A673 (cell line): ENCODE measurements at regions not wholly inside any gene's neighbourhood (a gene's known extent, or its start where the extent isn't known, plus 50 kb on each side); places are given as distances from the start of the nearest gene placed in this dataset.
"Not testable (repeated sequence)": the region's sequence is repeated elsewhere in the genome, so short reads cannot be mapped to it uniquely, and the experiment has no call there.

Experiments used
- BruUV-seq: library from RNA; stranded (reverse); fragments of 400-500 nt; replicated peaks from 2 replicates; lab custom pipeline; 2021; lab: Mats Ljungman, UMichigan
- CTCF ChIA-PET: fragments of 300-600 bp; sonication (Branson Sonifier 250); formaldehyde crosslinking; loops from one replicate; lab custom pipeline; 2022; ENCODE audit warnings: antibody characterized with exemption; lab: Charles Lee
- POLR2A ChIA-PET: fragments of 300-600 bp; sonication (Branson Sonifier 250); formaldehyde crosslinking; loops from one replicate; lab custom pipeline; 2022; ENCODE audit warnings: antibody characterized with exemption; ENCODE audit not compliant: low non-redundant PET; lab: Charles Lee
- DNase-seq: peaks from one replicate; pipeline ENCODE4 v3.0.0-alpha.2; 2015; ENCODE audit warnings: low spot score
- H3K27ac ChIP-seq: fragments of 200-600 bp; sonication (generic); 2 replicates; pipeline ENCODE4 v1.5.1; 2016; ENCODE audit warnings: mixed run types, low read depth, mild to moderate bottlenecking, mixed read lengths, antibody characterized with exemption, low read length; ENCODE audit not compliant: poor library complexity, severe bottlenecking
- H3K27me3 ChIP-seq: fragments of 200-600 bp; sonication (generic); replicated peaks from 2 replicates; pipeline ENCODE4 v1.6.1; 2017; ENCODE audit warnings: mixed run types, low read depth, mild to moderate bottlenecking, mixed read lengths, antibody characterized with exemption, low read length; ENCODE audit not compliant: insufficient read depth, poor library complexity
- H3K36me3 ChIP-seq: fragments of 200-600 bp; sonication (generic); 2 replicates; pipeline ENCODE4 v1.6.1; 2016; ENCODE audit warnings: mixed run types, mild to moderate bottlenecking, mixed read lengths, antibody characterized with exemption, low read length; ENCODE audit not compliant: insufficient read depth, poor library complexity, severe bottlenecking
- H3K4me1 ChIP-seq: fragments of 200-600 bp; sonication (generic); 2 replicates; pipeline ENCODE4 v1.6.1; 2017; ENCODE audit warnings: mixed run types, mild to moderate bottlenecking, mixed read lengths, antibody characterized with exemption, low read length; ENCODE audit not compliant: insufficient read depth, poor library complexity, severe bottlenecking
- H3K4me3 ChIP-seq: fragments of 200-600 bp; sonication (generic); 2 replicates; pipeline ENCODE4 v1.5.1; 2016; ENCODE audit warnings: low read depth, mixed run types, mild to moderate bottlenecking, mixed read lengths, low read length; ENCODE audit not compliant: poor library complexity, severe bottlenecking
- H3K9me3 ChIP-seq: fragments of 200-600 bp; sonication (generic); 2 replicates; pipeline ENCODE4 v1.6.1; 2016; ENCODE audit warnings: mixed run types, low read depth, mild to moderate bottlenecking, mixed read lengths, antibody characterized with exemption, low read length; ENCODE audit not compliant: poor library complexity, severe bottlenecking
- CTCF ChIP-seq: fragments of 300-800, 200-600 bp; sonication (generic); conservative IDR thresholded peaks from 2 replicates; pipeline ENCODE4 v1.5.1; 2017; ENCODE audit warnings: low read depth, mild to moderate bottlenecking, antibody characterized with exemption, low read length, moderate library complexity, mixed read lengths
- intact Hi-C: fragments of 100-400 bp; cut with micrococcal nuclease; formaldehyde crosslinking; loops from one replicate; pipeline ENCODE4 v1.10.0; 2022; ENCODE audit not compliant: unreplicated experiment

GRCh38 chr2:90021234-90021633 is 1329.8 kb downstream of the RPIA start:
- intact Hi-C loops, POLR2A ChIA-PET, CTCF ChIA-PET: not testable (repeated sequence)

GRCh38 chr2:90027231-90027643 is 1335.8 kb downstream of the RPIA start:
- CTCF ChIA-PET, intact Hi-C loops, H3K27ac ChIP-seq, DNase-seq, H3K36me3 ChIP-seq, H3K4me1 ChIP-seq, BruUV-seq, H3K9me3 ChIP-seq, H3K4me3 ChIP-seq, H3K27me3 ChIP-seq, POLR2A ChIA-PET: not testable (repeated sequence)
- TF ChIP-seq CTCF = peak; percentile 37; the same call in 1 of the 2 replicates

More at GRCh38 chr2:90021234-90021633, 1329.8 kb downstream of the RPIA start:
- H3K27me3 ChIP-seq, H3K4me3 ChIP-seq, H3K4me1 ChIP-seq, DNase-seq, H3K27ac ChIP-seq, H3K9me3 ChIP-seq, H3K36me3 ChIP-seq, BruUV-seq: not testable (repeated sequence)
- TF ChIP-seq CTCF = 0 out of 2 replicates have a peak, but pooled peaks have one; percentile 29

GRCh38 chr2:90028381-90029079 is 1337.1 kb downstream of the RPIA start:
- CTCF ChIA-PET, DNase-seq, POLR2A ChIA-PET, H3K9me3 ChIP-seq, H3K36me3 ChIP-seq, intact Hi-C loops, H3K27me3 ChIP-seq, BruUV-seq, H3K4me1 ChIP-seq, H3K4me3 ChIP-seq, H3K27ac ChIP-seq: not testable (repeated sequence)

GRCh38 chr2:90029080-90029428 is 1337.6 kb downstream of the RPIA start:
- POLR2A ChIA-PET, H3K36me3 ChIP-seq, H3K9me3 ChIP-seq, BruUV-seq, H3K4me1 ChIP-seq, H3K4me3 ChIP-seq, intact Hi-C loops, CTCF ChIA-PET, H3K27me3 ChIP-seq, H3K27ac ChIP-seq, DNase-seq: not testable (repeated sequence)

GRCh38 chr2:90032269-90032668 is 1340.8 kb downstream of the RPIA start:
- CTCF ChIA-PET, BruUV-seq, intact Hi-C loops, POLR2A ChIA-PET, H3K9me3 ChIP-seq, H3K4me1 ChIP-seq, H3K4me3 ChIP-seq, H3K27me3 ChIP-seq, H3K27ac ChIP-seq, H3K36me3 ChIP-seq: not testable (repeated sequence)
- peak; percentile 17 for DNase-seq
